H9 (cell line): ENCODE measurements at regions not wholly inside any gene's neighbourhood (a gene's known extent, or its start where the extent isn't known, plus 50 kb on each side); places are given as distances from the start of the nearest gene placed in this dataset.

Source experiments
- DNase-seq: peaks from one replicate; pipeline ENCODE4 v3.0.0-alpha.2; 2017
- H2AFZ ChIP-seq: one replicate; pipeline ENCODE4 v1.6.1; 2013; ENCODE audit warnings: mild to moderate bottlenecking, low read length, control low read depth, moderate library complexity
- H2AK5ac ChIP-seq: 2 replicates; pipeline ENCODE4 v1.6.1; 2013; ENCODE audit warnings: low read length, control low read depth, mixed read lengths; ENCODE audit not compliant: insufficient read length
- H2BK120ac ChIP-seq: one replicate; pipeline ENCODE4 v1.6.1; 2013; ENCODE audit warnings: low read depth, mild to moderate bottlenecking, low read length, control low read depth, inconsistent platforms; ENCODE audit not compliant: poor library complexity, severe bottlenecking
- H2BK12ac ChIP-seq: 2 replicates; pipeline ENCODE4 v1.6.1; 2013; ENCODE audit warnings: low read length, control low read depth, mixed read lengths, low read depth; ENCODE audit not compliant: insufficient read length
- H2BK15ac ChIP-seq: 2 replicates; pipeline ENCODE4 v1.6.1; 2013; ENCODE audit warnings: low read depth, low read length, control low read depth
- H2BK20ac ChIP-seq: one replicate; pipeline ENCODE4 v1.6.1; 2013; ENCODE audit warnings: low read depth, mild to moderate bottlenecking, low read length, control low read depth, inconsistent platforms; ENCODE audit not compliant: poor library complexity, severe bottlenecking
- H2BK5ac ChIP-seq: 2 replicates; pipeline ENCODE4 v1.6.1; 2013; ENCODE audit warnings: low read length, control low read depth, mixed read lengths; ENCODE audit not compliant: insufficient read length
- H3K14ac ChIP-seq: 2 replicates; pipeline ENCODE4 v1.6.1; 2013; ENCODE audit warnings: low read length, control low read depth; ENCODE audit not compliant: insufficient read depth
- H3K18ac ChIP-seq: 2 replicates; pipeline ENCODE4 v1.6.1; 2013; ENCODE audit warnings: low read depth, mild to moderate bottlenecking, mixed read lengths, low read length, control low read depth; ENCODE audit not compliant: insufficient read length
- H3K23ac ChIP-seq: 2 replicates; pipeline ENCODE4 v1.6.1; 2013; ENCODE audit warnings: low read length, control low read depth, mixed read lengths, low read depth; ENCODE audit not compliant: insufficient read length
- H3K23me2 ChIP-seq: 2 replicates; pipeline ENCODE4 v1.6.1; 2013; ENCODE audit warnings: low read depth, mild to moderate bottlenecking, mixed read lengths, low read length, control low read depth; ENCODE audit not compliant: insufficient read length, poor library complexity, severe bottlenecking
- H3K27ac ChIP-seq: 2 replicates; pipeline ENCODE4 v1.5.1; 2013; ENCODE audit warnings: low read length, control low read depth, mixed read lengths, low read depth; ENCODE audit not compliant: insufficient read length
- H3K27me3 ChIP-seq: 2 replicates; pipeline ENCODE4 v1.6.1; 2013; ENCODE audit warnings: low read length, control low read depth, inconsistent platforms; ENCODE audit not compliant: insufficient read depth
- H3K4ac ChIP-seq: 2 replicates; pipeline ENCODE4 v1.6.1; 2013; ENCODE audit warnings: low read depth, mild to moderate bottlenecking, control low read depth, inconsistent platforms, low read length, moderate library complexity
- H3K4me1 ChIP-seq: 2 replicates; pipeline ENCODE4 v1.6.1; 2013; ENCODE audit warnings: low read length, control low read depth, inconsistent platforms; ENCODE audit not compliant: insufficient read depth
- H3K4me2 ChIP-seq: 2 replicates; pipeline ENCODE4 v1.6.1; 2013; ENCODE audit warnings: low read length, control low read depth, mixed read lengths; ENCODE audit not compliant: insufficient read length, insufficient read depth
- H3K56ac ChIP-seq: 2 replicates; pipeline ENCODE4 v1.6.1; 2013; ENCODE audit warnings: low read depth, mild to moderate bottlenecking, mixed read lengths, low read length, control low read depth; ENCODE audit not compliant: insufficient read length
- H3K79me1 ChIP-seq: 2 replicates; pipeline ENCODE4 v1.6.1; 2013; ENCODE audit warnings: low read depth, mild to moderate bottlenecking, moderate library complexity, low read length, control low read depth, inconsistent platforms; ENCODE audit not compliant: insufficient read depth, poor library complexity, severe bottlenecking
- H3K79me2 ChIP-seq: 2 replicates; pipeline ENCODE4 v1.6.1; 2013; ENCODE audit warnings: low read length, control low read depth, inconsistent platforms; ENCODE audit not compliant: insufficient read depth
- H3K9ac ChIP-seq: 2 replicates; pipeline ENCODE4 v1.6.1; 2013; ENCODE audit warnings: low read length, control low read depth, mixed read lengths; ENCODE audit not compliant: insufficient read length; ENCODE audit errors: extremely low read depth
- H3K9me3 ChIP-seq: one replicate; pipeline ENCODE4 v1.6.1; 2013; ENCODE audit warnings: low read depth, low read length, inconsistent platforms; ENCODE audit not compliant: control insufficient read depth
- H3T11ph ChIP-seq: one replicate; pipeline ENCODE4 v1.6.1; 2013; ENCODE audit warnings: mild to moderate bottlenecking, low read length, control low read depth, inconsistent platforms
- H4K20me1 ChIP-seq: one replicate; pipeline ENCODE4 v1.6.1; 2013; ENCODE audit not compliant: control insufficient read depth, insufficient read length, insufficient read depth
- H4K5ac ChIP-seq: 2 replicates; pipeline ENCODE4 v1.6.1; 2013; ENCODE audit warnings: low read depth, mild to moderate bottlenecking, mixed read lengths, low read length, control low read depth; ENCODE audit not compliant: insufficient read length
- H4K8ac ChIP-seq: replicated peaks from 2 replicates; pipeline ENCODE4 v1.6.1; 2013; ENCODE audit warnings: low read length, control low read depth, mixed read lengths, low read depth; ENCODE audit not compliant: insufficient read length
- H4K91ac ChIP-seq: 2 replicates; pipeline ENCODE4 v1.6.1; 2013; ENCODE audit warnings: low read depth, mild to moderate bottlenecking, moderate library complexity, mixed read lengths, low read length, control low read depth; ENCODE audit not compliant: insufficient read length
- H3K27ac Mint-ChIP-seq, 3 experiments: 2 replicates in 2 of 3; 3 replicates in 1 of 3; pipeline ENCODE4 v1.8.0; 2020 to 2021; ENCODE audit warnings: mixed read lengths in 3 of 3, mild to moderate bottlenecking in 1 of 3, moderate library complexity in 1 of 3
- H3K27me3 Mint-ChIP-seq: 2 replicates; pipeline ENCODE4 v1.8.0; 2021; ENCODE audit warnings: low read depth, mild to moderate bottlenecking, moderate library complexity, mixed read lengths
- H3K36me3 Mint-ChIP-seq, 3 experiments: 2 replicates in 2 of 3; 3 replicates in 1 of 3; pipeline ENCODE4 v1.8.0; 2020 to 2021; ENCODE audit warnings: low read depth in 3 of 3, mixed read lengths in 3 of 3; ENCODE audit not compliant: insufficient read depth in 1 of 3
- H3K4me1 Mint-ChIP-seq, 2 experiments: 2 replicates each; pipeline ENCODE4 v1.8.0; 2020; ENCODE audit warnings: mixed read lengths in 2 of 2
- H3K4me3 Mint-ChIP-seq, 2 experiments: 2 replicates in 1 of 2; 3 replicates in 1 of 2; pipeline ENCODE4 v1.8.0; 2020 to 2021; ENCODE audit warnings: mild to moderate bottlenecking in 2 of 2, mixed read lengths in 2 of 2, moderate library complexity in 1 of 2
- H3K9me3 Mint-ChIP-seq, 2 experiments: 2 replicates in 1 of 2; 3 replicates in 1 of 2; pipeline ENCODE4 v1.8.0; 2020; ENCODE audit warnings: mild to moderate bottlenecking in 2 of 2, mixed read lengths in 2 of 2, moderate library complexity in 1 of 2
- WGBS: extraction: QIAGEN DNeasy Blood & Tissue Kit; methylation state at CpG from one replicate; pipeline ENCODE4 v1.1.7; 2013; ENCODE audit warnings: missing lambda C conversion rate, low lambda C conversion rate, mixed read lengths; ENCODE audit not compliant: insufficient read length; ENCODE audit errors: extremely low coverage; 5-methylcytosine and 5-hydroxymethylcytosine counted together
- TF ChIP-seq, protein P1 (sequence below): fragments of 200-600 bp; sonication (generic); conservative IDR thresholded peaks from 3 replicates; pipeline ENCODE4 v1.8.0; 2021; ENCODE audit warnings: antibody characterized with exemption, mild to moderate bottlenecking

DNA sequence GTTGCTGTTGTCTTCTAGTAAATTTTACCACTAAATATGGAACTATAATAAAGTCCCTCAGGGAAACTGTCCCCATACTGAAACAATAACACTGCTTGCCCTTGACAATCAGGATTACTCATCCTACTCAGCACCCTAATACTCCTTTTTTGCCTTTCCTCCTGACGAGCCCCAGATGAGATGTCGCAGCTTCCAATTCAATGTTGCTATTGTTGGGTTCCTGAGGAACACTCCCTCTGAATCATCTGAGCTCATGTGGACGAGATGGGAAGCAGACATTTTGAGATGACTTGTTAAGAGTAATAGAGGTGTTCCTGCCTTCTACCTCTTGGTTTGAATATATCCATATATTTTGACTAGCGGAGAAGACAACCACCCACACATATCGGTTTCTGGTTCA lies 187.8 kb upstream of the FAM98A start:
- H2AFZ ChIP-seq: no peak overlapping the region

More for the DNA sequence above, 187.8 kb upstream of the FAM98A start:
- H3K14ac ChIP-seq: no peak overlapping the region
- H3K9ac ChIP-seq: no peak overlapping the region
- no CpG with 5 or more reads among the region's 5 CpGs for WGBS
- H3K56ac ChIP-seq: no peak overlapping the region
- no peak overlapping the region for H2BK20ac ChIP-seq
- H4K5ac ChIP-seq: no peak overlapping the region
- H4K91ac ChIP-seq: no peak overlapping the region
- no peaks in the 10 kb centered on the region for H3K9me3 ChIP-seq
- Mint-ChIP-seq H3K4me3 (no peak overlapping the region), H3K9me3 (no peaks in the 10 kb centered on the region), H3K4me1 (no peaks in the 10 kb centered on the region; a peak in 1 of 4 replicates), H3K36me3 (no peaks in the 10 kb centered on the region), H3K27ac (no peak overlapping the region), H3K27me3 (no peaks in the 10 kb centered on the region)
- no peak overlapping the region for H3K4ac ChIP-seq
- H2BK120ac ChIP-seq: no peak overlapping the region
- no peak overlapping the region for H2BK12ac ChIP-seq
- TF ChIP-seq, protein P1, sequence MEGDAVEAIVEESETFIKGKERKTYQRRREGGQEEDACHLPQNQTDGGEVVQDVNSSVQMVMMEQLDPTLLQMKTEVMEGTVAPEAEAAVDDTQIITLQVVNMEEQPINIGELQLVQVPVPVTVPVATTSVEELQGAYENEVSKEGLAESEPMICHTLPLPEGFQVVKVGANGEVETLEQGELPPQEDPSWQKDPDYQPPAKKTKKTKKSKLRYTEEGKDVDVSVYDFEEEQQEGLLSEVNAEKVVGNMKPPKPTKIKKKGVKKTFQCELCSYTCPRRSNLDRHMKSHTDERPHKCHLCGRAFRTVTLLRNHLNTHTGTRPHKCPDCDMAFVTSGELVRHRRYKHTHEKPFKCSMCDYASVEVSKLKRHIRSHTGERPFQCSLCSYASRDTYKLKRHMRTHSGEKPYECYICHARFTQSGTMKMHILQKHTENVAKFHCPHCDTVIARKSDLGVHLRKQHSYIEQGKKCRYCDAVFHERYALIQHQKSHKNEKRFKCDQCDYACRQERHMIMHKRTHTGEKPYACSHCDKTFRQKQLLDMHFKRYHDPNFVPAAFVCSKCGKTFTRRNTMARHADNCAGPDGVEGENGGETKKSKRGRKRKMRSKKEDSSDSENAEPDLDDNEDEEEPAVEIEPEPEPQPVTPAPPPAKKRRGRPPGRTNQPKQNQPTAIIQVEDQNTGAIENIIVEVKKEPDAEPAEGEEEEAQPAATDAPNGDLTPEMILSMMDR: no peak
- H3K27me3 ChIP-seq: no peaks in the 10 kb centered on the region
- no peak overlapping the region for H2AK5ac ChIP-seq
- no peak for DNase-seq
- no peaks in the 10 kb centered on the region for H3K23me2 ChIP-seq
- H3K18ac ChIP-seq: no peak overlapping the region
- no peaks in the 10 kb centered on the region for H4K20me1 ChIP-seq
- H2BK5ac ChIP-seq: no peak overlapping the region
- no peak overlapping the region for H3K23ac ChIP-seq
- H3K4me2 ChIP-seq: no peak overlapping the region
- no peak overlapping the region for H2BK15ac ChIP-seq
- no peak overlapping the region for H4K8ac ChIP-seq
- no peaks in the 10 kb centered on the region for H3K79me1 ChIP-seq
- no peaks in the 10 kb centered on the region for H3K4me1 ChIP-seq
- H3K79me2 ChIP-seq: no peaks in the 10 kb centered on the region
- H3T11ph ChIP-seq: no peak overlapping the region
- H3K27ac ChIP-seq: no peak overlapping the region
